ENCODE measurements at regions not wholly inside any gene's neighbourhood (a gene's known extent, or its start where the extent isn't known, plus 50 kb on each side); places are given as distances from the start of the nearest gene placed in this dataset.

GRCh38 chr3:162112719-162113118, 616.1 kb downstream of the OTOL1 start:
- no peak overlapping the region for H3K27ac ChIP-seq (ENCODE audit: extremely low read length, insufficient read depth, low read length)
- no peak for DNase-seq (ENCODE audit: low spot score)
- in situ Hi-C loops (cut with HindIII; ENCODE audit: extremely low pct_ligation_motif_present, low pct_unique_long_range_greater_than_20kb) (no loop called here), intact Hi-C loops (cut with micrococcal nuclease; ENCODE audit: unreplicated experiment) (no loop called here)
- no peaks in the 10 kb centered on the region for H3K36me3 ChIP-seq (replicated peaks in 1 of 2; ENCODE audit: control insufficient read depth in 1 of 2, insufficient read depth in 2 of 2, low read length in 2 of 2)
- no TSS peak for BruUV-seq (replicated peaks)
- ChIA-PET CTCF (ENCODE audit: low intra/inter-chr PET ratio, low total read pairs) (no interaction called here), POLR2A (no interaction called here)
- no peak overlapping the region for H3K4me3 ChIP-seq (replicated peaks in 1 of 3; ENCODE audit: insufficient read depth in 1 of 3, low read depth in 2 of 3, low read length in 3 of 3)
- no peaks in the 10 kb centered on the region for H3K9me3 ChIP-seq (ENCODE audit: low read length)
- no peak for TF ChIP-seq XRCC5 (optimal IDR thresholded peaks at IDR 0.05; ENCODE audit: low read length)
- TF ChIP-seq ZNF282 (IDR thresholded peaks at IDR 0.05; ENCODE audit: partially characterized antibody): no peak
- no peak for TF ChIP-seq MTA1 (CRISPR knock-in tag; IDR thresholded peaks at IDR 0.05; ENCODE audit: borderline replicate concordance)
- no peak for TF ChIP-seq MXD1 (CRISPR knock-in tag; IDR thresholded peaks at IDR 0.05)
- no peak for TF ChIP-seq ZNF891 (CRISPR knock-in tag; IDR thresholded peaks at IDR 0.05)
- H4K20me1 ChIP-seq (ENCODE audit: insufficient read depth, low read length): no peaks in the 10 kb centered on the region
- no peak overlapping the region for H3K4me2 ChIP-seq (ENCODE audit: low read depth, low read length)
- ATAC-seq: no peak
- H3K4me1 ChIP-seq (ENCODE audit: insufficient read depth, low read length): no peaks in the 10 kb centered on the region
- FAIRE-seq: no peak
- H3K79me2 ChIP-seq (ENCODE audit: insufficient read depth, low read length): no peaks in the 10 kb centered on the region
- H3K27me3 ChIP-seq (ENCODE audit: control insufficient read depth in 1 of 2, insufficient read depth in 2 of 2, low read length in 2 of 2): no peaks in the 10 kb centered on the region
- no peak overlapping the region for H3K9ac ChIP-seq (ENCODE audit: insufficient read depth, low read depth, low read length)
- no peak overlapping the region for H2AFZ ChIP-seq (ENCODE audit: low read length)

- POLR2A ChIA-PET: no interaction called here
- TF ChIP-seq ZNF547 (CRISPR knock-in tag; IDR thresholded peaks at IDR 0.05) (no peak), ZNF17 (CRISPR knock-in tag; IDR thresholded peaks at IDR 0.05) (no peak), MTERF4 (CRISPR knock-in tag; IDR thresholded peaks at IDR 0.05) (no peak), HDAC2 (CRISPR knock-in tag; IDR thresholded peaks at IDR 0.05) (no peak), ZNF660 (CRISPR knock-in tag; IDR thresholded peaks at IDR 0.05; ENCODE audit: borderline replicate concordance, low read depth) (no peak), REST (IDR thresholded peaks at IDR 0.05; ENCODE audit: borderline replicate concordance in 1 of 2, low read depth in 1 of 2, low read length in 2 of 2) (no peak), ZBTB21 (CRISPR knock-in tag; IDR thresholded peaks at IDR 0.05) (no peak), ZFAT (CRISPR knock-in tag; conservative IDR thresholded peaks at IDR 0.05) (no peak), RXRB (CRISPR knock-in tag; IDR thresholded peaks at IDR 0.05; ENCODE audit: borderline replicate concordance) (no peak), KAT2B (IDR thresholded peaks at IDR 0.05; ENCODE audit: borderline replicate concordance, low read depth, low read length) (no peak), ZNF12 (CRISPR knock-in tag; IDR thresholded peaks at IDR 0.05) (no peak), YEATS4 (CRISPR knock-in tag; IDR thresholded peaks at IDR 0.05; ENCODE audit: borderline replicate concordance) (no peak)
Measured at GRCh38 chr3:162117961-162118360, 621.4 kb downstream of the OTOL1 start.

More at GRCh38 chr3:162117961-162118360, 621.4 kb downstream of the OTOL1 start:
- Histone ChIP-seq H3K27ac (ENCODE audit: extremely low read length, insufficient read depth, low read length) (no peak overlapping the region), H3K4me3 (replicated peaks in 1 of 3; ENCODE audit: insufficient read depth in 1 of 3, low read depth in 2 of 3, low read length in 3 of 3) (no peak overlapping the region), H3K9ac (ENCODE audit: insufficient read depth, low read depth, low read length) (no peak overlapping the region), H3K9me3 (ENCODE audit: low read length) (no peaks in the 10 kb centered on the region), H3K79me2 (ENCODE audit: insufficient read depth, low read length) (no peaks in the 10 kb centered on the region), H3K27me3 (ENCODE audit: control insufficient read depth in 1 of 2, insufficient read depth in 2 of 2, low read length in 2 of 2) (no peaks in the 10 kb centered on the region), H4K20me1 (ENCODE audit: insufficient read depth, low read length) (no peaks in the 10 kb centered on the region), H2AFZ (ENCODE audit: low read length) (no peak overlapping the region), H3K4me1 (ENCODE audit: insufficient read depth, low read length) (no peaks in the 10 kb centered on the region), H3K4me2 (ENCODE audit: low read depth, low read length) (no peak overlapping the region), H3K36me3 (replicated peaks in 1 of 2; ENCODE audit: control insufficient read depth in 1 of 2, insufficient read depth in 2 of 2, low read length in 2 of 2) (no peaks in the 10 kb centered on the region)
- DNase-seq (ENCODE audit: low spot score): no peak
- in situ Hi-C loops (cut with HindIII; ENCODE audit: extremely low pct_ligation_motif_present, low pct_unique_long_range_greater_than_20kb): no loop called here
- intact Hi-C loops (cut with micrococcal nuclease; ENCODE audit: unreplicated experiment): no loop called here
- FAIRE-seq: no peak
- CTCF ChIA-PET (ENCODE audit: low intra/inter-chr PET ratio, low total read pairs): no interaction called here
- ATAC-seq: no peak
- 3% methylated on average over 1 of the region's 1 CpG for WGBS (ENCODE audit: low lambda C conversion rate)
- BruUV-seq (replicated peaks): no TSS peak

Measured in HepG2 (cell line).